GM23338 (cell line): ENCODE measurements at regions not wholly inside any gene's neighbourhood (a gene's known extent, or its start where the extent isn't known, plus 50 kb on each side); places are given as distances from the start of the nearest gene placed in this dataset.

Experiments
- ATAC-seq: fragments of 200-7000 bp; cut with Tn5 transposase; 3 replicates; pipeline ENCODE4 v1.9.1; 2020
- DNase-seq: peaks from one replicate; pipeline ENCODE4 v3.0.0-alpha.2; 2015; ENCODE audit warnings: low spot score
- H2AFZ ChIP-seq: fragments of 200-600 bp; sonication (generic); 2 replicates; pipeline ENCODE4 v1.8.0; 2016; ENCODE audit warnings: antibody characterized with exemption, mild to moderate bottlenecking, moderate library complexity
- H3F3A ChIP-seq: fragments of 200-600 bp; sonication (generic); replicated peaks from 2 replicates; pipeline ENCODE4 v1.8.0; 2017; ENCODE audit warnings: antibody characterized with exemption, mixed run types, low read depth
- H3K27ac ChIP-seq: fragments of 200-600 bp; sonication (generic); 2 replicates; pipeline ENCODE4 v1.6.1; 2016; ENCODE audit warnings: low read depth
- H3K27me3 ChIP-seq: fragments of 200-600 bp; sonication (generic); 2 replicates; pipeline ENCODE4 v1.8.0; 2016; ENCODE audit warnings: mild to moderate bottlenecking, mixed run types, moderate library complexity; ENCODE audit not compliant: insufficient read depth
- H3K36me3 ChIP-seq: fragments of 200-600 bp; sonication (generic); 2 replicates; pipeline ENCODE4 v1.8.0; 2016; ENCODE audit warnings: mild to moderate bottlenecking; ENCODE audit not compliant: insufficient read depth
- H3K4me1 ChIP-seq: fragments of 200-600 bp; sonication (generic); 2 replicates; pipeline ENCODE4 v1.8.0; 2016; ENCODE audit warnings: mild to moderate bottlenecking, moderate library complexity; ENCODE audit not compliant: insufficient read depth
- H3K4me2 ChIP-seq: fragments of 200-600 bp; sonication (generic); 2 replicates; pipeline ENCODE4 v1.7.1; 2017; ENCODE audit warnings: mixed run types
- H3K4me3 ChIP-seq: fragments of 200-600 bp; sonication (generic); 2 replicates; pipeline ENCODE4 v1.6.1; 2016; ENCODE audit warnings: mixed run types
- H3K79me2 ChIP-seq: fragments of 200-600 bp; sonication (generic); replicated peaks from 2 replicates; pipeline ENCODE4 v1.8.0; 2017; ENCODE audit warnings: mild to moderate bottlenecking; ENCODE audit not compliant: insufficient read depth
- H3K9me2 ChIP-seq: fragments of 200-600 bp; sonication (generic); 2 replicates; pipeline ENCODE4 v1.8.0; 2017; ENCODE audit not compliant: insufficient read depth
- H4K20me1 ChIP-seq: fragments of 200-600 bp; sonication (generic); replicated peaks from 2 replicates; pipeline ENCODE4 v1.8.0; 2017; ENCODE audit warnings: mild to moderate bottlenecking; ENCODE audit not compliant: insufficient read depth
- H3K27ac Mint-ChIP-seq: 2 replicates; pipeline ENCODE4 v1.8.0; 2020; ENCODE audit warnings: inconsistent platforms, mild to moderate bottlenecking, moderate library complexity, mixed read lengths
- H3K27me3 Mint-ChIP-seq: 3 replicates; pipeline ENCODE4 v1.8.0; 2022; ENCODE audit warnings: low read depth, mild to moderate bottlenecking, moderate library complexity, mixed read lengths, inconsistent platforms; ENCODE audit not compliant: insufficient read depth, poor library complexity
- H3K36me3 Mint-ChIP-seq: 3 replicates; pipeline ENCODE4 v1.8.0; 2021; ENCODE audit warnings: low read depth, mild to moderate bottlenecking, inconsistent platforms, moderate library complexity, mixed read lengths
- H3K4me1 Mint-ChIP-seq: 3 replicates; pipeline ENCODE4 v1.8.0; 2020; ENCODE audit warnings: mild to moderate bottlenecking, inconsistent platforms, mixed read lengths
- H3K4me3 Mint-ChIP-seq: 3 replicates; pipeline ENCODE4 v1.8.0; 2021; ENCODE audit warnings: moderate library complexity, mild to moderate bottlenecking, inconsistent platforms, mixed read lengths
- H3K9me3 Mint-ChIP-seq: 3 replicates; pipeline ENCODE4 v1.8.0; 2020; ENCODE audit warnings: moderate library complexity, mild to moderate bottlenecking, inconsistent platforms, mixed read lengths
- CREB1 ChIP-seq: fragments of 250-450 bp; sonication (Bioruptor Pico); IDR thresholded peaks from 2 replicates; pipeline ENCODE4 v1.5.0; 2020; ENCODE audit warnings: low read depth, mild to moderate bottlenecking, moderate library complexity
- CTCF ChIP-seq, 2 experiments: fragments of 200-600 bp in 1 of 2; sonication (generic) in 1 of 2; conservative IDR thresholded peaks; 2 replicates each; pipeline versions ENCODE4 v1.5.1 to v1.6.1; 2016 to 2017; ENCODE audit warnings: antibody characterized with exemption in 2 of 2, low read depth in 2 of 2, mild to moderate bottlenecking in 2 of 2, moderate library complexity in 1 of 2
- ETS1 ChIP-seq: IDR thresholded peaks from 2 replicates; pipeline ENCODE4 v1.6.1; 2016; ENCODE audit warnings: antibody characterized with exemption
- EZH2 ChIP-seq: fragments of 200-600 bp; sonication (generic); IDR thresholded peaks from one replicate; pipeline ENCODE4 v1.8.0; 2017; ENCODE audit warnings: antibody characterized with exemption, mild to moderate bottlenecking, low read depth; ENCODE audit not compliant: unreplicated experiment
- EZH2phosphoT487 ChIP-seq: fragments of 200-600 bp; sonication (generic); IDR thresholded peaks from one replicate; pipeline ENCODE4 v1.8.1; 2018; ENCODE audit warnings: antibody characterized with exemption; ENCODE audit not compliant: unreplicated experiment
- JUNB ChIP-seq: IDR thresholded peaks from one replicate; pipeline ENCODE4 v1.6.1; 2016; ENCODE audit warnings: antibody characterized with exemption; ENCODE audit not compliant: unreplicated experiment
- NANOG ChIP-seq: IDR thresholded peaks from 2 replicates; pipeline ENCODE4 v1.6.1; 2016; ENCODE audit warnings: antibody characterized with exemption, borderline replicate concordance
- POLR2AphosphoS5 ChIP-seq: IDR thresholded peaks from 2 replicates; pipeline ENCODE4 v1.6.1; 2016; ENCODE audit warnings: antibody characterized with exemption, low read depth
- STAT1 ChIP-seq: IDR thresholded peaks from one replicate; pipeline ENCODE4 v1.6.1; 2016; ENCODE audit warnings: antibody characterized with exemption; ENCODE audit not compliant: unreplicated experiment
- ZNF331 ChIP-seq: fragments of 250-450 bp; sonication (Bioruptor Pico); IDR thresholded peaks from 2 replicates; pipeline ENCODE4 v1.5.0; 2020; ENCODE audit warnings: low read depth, mild to moderate bottlenecking, moderate library complexity
- ZNF462 ChIP-seq: fragments of 250-450 bp; sonication (Bioruptor Pico); IDR thresholded peaks from 2 replicates; pipeline ENCODE4 v1.5.0; 2020; ENCODE audit warnings: mild to moderate bottlenecking, moderate library complexity
- TF ChIP-seq, protein P1 (sequence below): IDR thresholded peaks from one replicate; pipeline ENCODE4 v1.6.1; 2018; ENCODE audit warnings: antibody characterized with exemption; ENCODE audit not compliant: unreplicated experiment

- peaks cover 2% of the 10 kb centered on the region for H3K27me3 Mint-ChIP-seq
- Histone ChIP-seq H3K27ac (no peak overlapping the region), H3K4me1 (no peaks in the 10 kb centered on the region), H3F3A (no peaks in the 10 kb centered on the region), H4K20me1 (no peaks in the 10 kb centered on the region), H3K4me2 (no peak overlapping the region), H3K27me3 (no peaks in the 10 kb centered on the region), H3K9me2 (no peaks in the 10 kb centered on the region; the same call in 1 of the 2 replicates), H3K79me2 (no peaks in the 10 kb centered on the region), H3K4me3 (no peak overlapping the region), H2AFZ (no peak overlapping the region), H3K36me3 (no peaks in the 10 kb centered on the region; the same call in 1 of the 2 replicates)
- peaks cover 17% of the 10 kb centered on the region for H3K9me3 Mint-ChIP-seq
- peaks cover 4% of the 10 kb centered on the region; the same call in 2 of the 3 replicates for H3K36me3 Mint-ChIP-seq
- no peak overlapping the region for H3K27ac Mint-ChIP-seq
- TF ChIP-seq JUNB (no peak), ZNF331 (CRISPR knock-in tag) (no peak), CTCF (conservative IDR thresholded peaks at IDR 0.05; ENCODE audit: low read depth in 2 of 2) (no peak), EZH2 (no peak), ETS1 (no peak), ZNF462 (no peak), NANOG (no peak), STAT1 (no peak), CREB1 (CRISPR knock-in tag) (no peak), EZH2phosphoT487 (no peak), POLR2AphosphoS5 (no peak)
- TF ChIP-seq, protein P1, sequence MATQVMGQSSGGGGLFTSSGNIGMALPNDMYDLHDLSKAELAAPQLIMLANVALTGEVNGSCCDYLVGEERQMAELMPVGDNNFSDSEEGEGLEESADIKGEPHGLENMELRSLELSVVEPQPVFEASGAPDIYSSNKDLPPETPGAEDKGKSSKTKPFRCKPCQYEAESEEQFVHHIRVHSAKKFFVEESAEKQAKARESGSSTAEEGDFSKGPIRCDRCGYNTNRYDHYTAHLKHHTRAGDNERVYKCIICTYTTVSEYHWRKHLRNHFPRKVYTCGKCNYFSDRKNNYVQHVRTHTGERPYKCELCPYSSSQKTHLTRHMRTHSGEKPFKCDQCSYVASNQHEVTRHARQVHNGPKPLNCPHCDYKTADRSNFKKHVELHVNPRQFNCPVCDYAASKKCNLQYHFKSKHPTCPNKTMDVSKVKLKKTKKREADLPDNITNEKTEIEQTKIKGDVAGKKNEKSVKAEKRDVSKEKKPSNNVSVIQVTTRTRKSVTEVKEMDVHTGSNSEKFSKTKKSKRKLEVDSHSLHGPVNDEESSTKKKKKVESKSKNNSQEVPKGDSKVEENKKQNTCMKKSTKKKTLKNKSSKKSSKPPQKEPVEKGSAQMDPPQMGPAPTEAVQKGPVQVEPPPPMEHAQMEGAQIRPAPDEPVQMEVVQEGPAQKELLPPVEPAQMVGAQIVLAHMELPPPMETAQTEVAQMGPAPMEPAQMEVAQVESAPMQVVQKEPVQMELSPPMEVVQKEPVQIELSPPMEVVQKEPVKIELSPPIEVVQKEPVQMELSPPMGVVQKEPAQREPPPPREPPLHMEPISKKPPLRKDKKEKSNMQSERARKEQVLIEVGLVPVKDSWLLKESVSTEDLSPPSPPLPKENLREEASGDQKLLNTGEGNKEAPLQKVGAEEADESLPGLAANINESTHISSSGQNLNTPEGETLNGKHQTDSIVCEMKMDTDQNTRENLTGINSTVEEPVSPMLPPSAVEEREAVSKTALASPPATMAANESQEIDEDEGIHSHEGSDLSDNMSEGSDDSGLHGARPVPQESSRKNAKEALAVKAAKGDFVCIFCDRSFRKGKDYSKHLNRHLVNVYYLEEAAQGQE, result no peak
- H3K4me3 Mint-ChIP-seq, result no peak overlapping the region
- ATAC-seq (no peak), DNase-seq (no peak)
- H3K4me1 Mint-ChIP-seq, result no peaks in the 10 kb centered on the region
Measured at GRCh38 chr17:69692171-69692570, 277.7 kb downstream of the MAP2K6 start.
